ENCODE measurements at regions not wholly inside any gene's neighbourhood (a gene's known extent, or its start where the extent isn't known, plus 50 kb on each side); places are given as distances from the start of the nearest gene placed in this dataset.
A peak's percentile ranks its signal among the peaks of the same experiment; 100 is the strongest.
"Not testable (repeated sequence)": the region's sequence is repeated elsewhere in the genome, so short reads cannot be mapped to it uniquely, and the experiment has no call there.

- Histone ChIP-seq H3K36me3 (no peaks in the 10 kb centered on the region), H3K27ac (no peak overlapping the region), H3K27me3 (no peaks in the 10 kb centered on the region), H3K4me3 (no peak overlapping the region), H3K9me3 (ENCODE audit: low read depth) (no peaks in the 10 kb centered on the region), H3K4me1 (ENCODE audit: low read depth) (no peaks in the 10 kb centered on the region)
- DNase-seq (ENCODE audit: low read depth in 1 of 2, low spot score in 1 of 2), result no peak
- TF ChIP-seq CTCF (IDR thresholded peaks at IDR 0.05; ENCODE audit: low read depth, low read length), result no peak
Observed at GRCh38 chr13:53447456-53447855, 418.8 kb downstream of the OLFM4 start.

- no peak for DNase-seq (ENCODE audit: low read depth in 1 of 2, low spot score in 1 of 2)
- H3K27ac ChIP-seq, result no peak overlapping the region
- no peaks in the 10 kb centered on the region for H3K27me3 ChIP-seq
- H3K4me3 ChIP-seq, result no peak overlapping the region
- no peaks in the 10 kb centered on the region for H3K36me3 ChIP-seq
- no peak for TF ChIP-seq CTCF (IDR thresholded peaks at IDR 0.05; ENCODE audit: low read depth, low read length)
- H3K9me3 ChIP-seq (ENCODE audit: low read depth), result no peaks in the 10 kb centered on the region
- no peaks in the 10 kb centered on the region for H3K4me1 ChIP-seq (ENCODE audit: low read depth)
Observed at GRCh38 chr13:53447863-53448262, 419.2 kb downstream of the OLFM4 start.

- not testable (repeated sequence) for H3K27ac ChIP-seq; H3K36me3 ChIP-seq; H3K27me3 ChIP-seq; H3K4me1 ChIP-seq (ENCODE audit: low read depth); H3K4me3 ChIP-seq; DNase-seq (ENCODE audit: low read depth in 1 of 2, low spot score in 1 of 2); H3K9me3 ChIP-seq (ENCODE audit: low read depth)
Observed at GRCh38 chr13:53452263-53452808, 423.7 kb downstream of the OLFM4 start.

GRCh38 chr13:53460796-53461195, 432.2 kb downstream of the OLFM4 start:
- Histone ChIP-seq H3K36me3 (no peaks in the 10 kb centered on the region), H3K4me3 (no peak overlapping the region), H3K27me3 (no peaks in the 10 kb centered on the region), H3K9me3 (ENCODE audit: low read depth) (no peaks in the 10 kb centered on the region), H3K4me1 (ENCODE audit: low read depth) (no peaks in the 10 kb centered on the region), H3K27ac (no peak overlapping the region)
- TF ChIP-seq CTCF (IDR thresholded peaks at IDR 0.05; ENCODE audit: low read depth, low read length), result no peak
- peak in 1 of 2 donors; percentile 1 for DNase-seq (ENCODE audit: low read depth in 1 of 2, low spot score in 1 of 2)

- Histone ChIP-seq H3K36me3 (no peaks in the 10 kb centered on the region), H3K4me1 (ENCODE audit: low read depth) (no peaks in the 10 kb centered on the region), H3K27me3 (no peaks in the 10 kb centered on the region), H3K9me3 (ENCODE audit: low read depth) (no peaks in the 10 kb centered on the region), H3K4me3 (no peak overlapping the region), H3K27ac (no peak overlapping the region)
- TF ChIP-seq CTCF (IDR thresholded peaks at IDR 0.05; ENCODE audit: low read depth, low read length), result no peak
- no peak for DNase-seq (ENCODE audit: low read depth in 1 of 2, low spot score in 1 of 2)
Observed at GRCh38 chr13:53463106-53463505, 434.5 kb downstream of the OLFM4 start.

- H3K27me3 ChIP-seq, result no peaks in the 10 kb centered on the region
- no peak for TF ChIP-seq CTCF (IDR thresholded peaks at IDR 0.05; ENCODE audit: low read depth, low read length)
- H3K9me3 ChIP-seq (ENCODE audit: low read depth), result no peaks in the 10 kb centered on the region
- no peak for DNase-seq (ENCODE audit: low read depth in 1 of 2, low spot score in 1 of 2)
- no peaks in the 10 kb centered on the region for H3K36me3 ChIP-seq
- H3K27ac ChIP-seq, result no peak overlapping the region
- H3K4me1 ChIP-seq (ENCODE audit: low read depth), result no peaks in the 10 kb centered on the region
- no peak overlapping the region for H3K4me3 ChIP-seq
Observed at GRCh38 chr13:53466576-53466975, 438.0 kb downstream of the OLFM4 start.
